Stimulated activated CD4-positive, alpha-beta T cell treated with anti-CD3 and anti-CD28 coated beads, Interleukin-4, amount 100 ng/mL, for 48 hours (primary cell): ENCODE measurements at regions not wholly inside any gene's neighbourhood (a gene's known extent, or its start where the extent isn't known, plus 50 kb on each side); places are given as distances from the start of the nearest gene placed in this dataset.

ENCODE experiments used
- DNase-seq, 2 donors: peaks; one replicate each; pipeline ENCODE4 v3.0.0-alpha.2; 2020; ENCODE audit warnings: low read depth in 2 of 2

DNA sequence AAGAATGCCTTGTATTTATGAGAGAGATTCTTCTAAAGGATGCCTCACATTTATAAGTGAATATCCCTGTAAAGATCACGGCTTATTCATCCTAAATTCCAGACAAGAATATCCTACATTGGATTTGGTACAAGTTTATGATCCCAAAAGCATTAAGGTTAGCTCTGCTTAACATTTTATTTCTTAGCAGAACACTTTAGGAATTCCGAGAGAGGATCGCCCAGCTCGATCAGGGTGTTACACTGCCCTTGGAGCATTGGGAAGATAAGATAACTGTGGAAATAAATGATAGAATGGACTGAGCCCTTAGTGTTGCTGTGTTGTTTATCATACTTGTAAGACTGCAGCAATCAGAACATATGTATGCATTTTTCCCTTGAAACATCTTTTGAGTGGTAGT lies 223.0 kb upstream of the CDIN1 start:
- DNase-seq = no peak

DNA sequence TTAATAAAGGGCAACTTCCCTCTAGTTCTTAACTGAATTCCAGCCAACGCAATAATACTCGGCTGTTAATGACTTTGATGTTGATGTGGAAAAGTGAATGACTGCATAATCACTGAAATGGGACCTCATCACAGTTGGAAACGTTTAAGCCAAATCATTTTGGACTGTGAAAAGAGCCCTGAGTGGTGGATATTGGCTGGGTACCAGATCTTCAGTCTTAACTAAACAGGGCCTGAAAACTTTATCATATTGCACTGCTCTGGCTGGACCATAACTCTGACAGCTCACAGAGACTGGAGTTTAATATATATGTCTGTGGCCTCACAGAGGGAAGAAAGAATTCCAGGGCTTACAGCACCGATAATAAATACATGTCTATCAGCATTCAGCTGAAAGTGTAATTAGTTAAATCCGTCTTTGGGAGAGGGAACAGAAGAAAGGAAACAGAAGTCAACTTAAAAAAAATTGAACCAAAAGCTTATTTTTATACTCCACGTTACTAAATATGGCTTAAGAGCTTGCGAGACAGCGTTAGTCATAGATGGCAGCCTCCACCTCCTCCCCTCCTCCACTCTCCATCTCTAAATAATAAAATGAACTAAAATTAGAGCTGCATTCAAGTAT lies 222.3 kb upstream of the CDIN1 start:
- DNase-seq = no peak

DNA sequence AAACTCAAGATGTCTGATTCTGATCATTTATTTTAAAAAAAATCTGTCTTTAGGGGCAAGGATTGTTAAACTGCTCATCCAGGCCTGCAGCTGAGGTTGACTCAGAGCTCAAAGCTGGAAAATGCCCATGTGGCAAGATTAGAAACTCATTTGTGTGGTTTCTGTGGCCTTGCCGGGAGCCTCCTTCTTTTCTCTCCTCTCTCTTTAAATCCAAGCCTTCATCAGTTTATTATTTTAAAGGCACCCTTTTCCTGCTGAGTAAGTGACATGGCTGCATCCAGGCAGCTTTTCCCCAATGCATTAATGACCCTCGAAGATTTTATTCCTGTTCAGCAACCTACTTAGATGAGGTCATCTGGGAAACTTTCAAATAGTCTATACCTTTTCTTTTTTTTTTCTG lies 221.3 kb upstream of the CDIN1 start:
- DNase-seq = no peak

DNA sequence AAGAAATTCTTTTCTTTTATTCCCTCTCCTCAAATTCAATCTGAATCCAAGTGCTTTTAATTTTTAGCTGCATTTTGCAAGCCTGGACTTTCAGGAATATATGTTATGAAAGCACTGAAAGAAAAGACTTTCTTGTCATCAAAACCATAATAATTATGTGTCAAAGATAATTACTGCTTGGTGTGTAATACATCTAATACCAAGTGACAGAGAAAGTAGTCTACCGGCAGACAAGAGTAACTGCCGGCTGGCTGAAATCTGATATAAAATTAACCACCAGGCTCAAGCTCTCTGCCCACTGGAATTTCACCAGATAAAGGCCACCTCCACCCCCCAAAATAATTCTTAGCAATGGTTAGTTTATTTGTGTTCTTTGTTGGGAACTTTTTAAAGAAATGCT lies 220.9 kb upstream of the CDIN1 start:
- DNase-seq = no peak

DNA sequence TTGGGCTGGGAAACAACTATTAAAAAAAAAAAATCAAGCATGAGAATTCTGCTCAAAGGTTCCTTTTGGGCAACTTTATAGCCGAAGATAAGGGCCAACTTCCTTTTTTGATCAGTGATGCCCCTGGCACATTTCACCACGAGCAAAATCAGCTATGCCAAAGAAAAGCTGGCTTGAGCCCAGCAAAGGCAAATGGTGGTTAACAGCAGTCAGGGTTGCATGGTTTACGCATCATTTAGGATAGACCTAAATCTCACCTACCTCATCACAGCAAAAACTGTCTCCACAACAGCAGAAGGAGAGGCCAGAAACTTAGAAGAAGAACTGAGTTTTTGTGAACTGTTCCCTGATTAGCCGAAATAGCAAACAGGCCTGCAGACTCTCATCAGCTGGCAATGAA lies 220.1 kb upstream of the CDIN1 start:
- no peak for DNase-seq

DNA sequence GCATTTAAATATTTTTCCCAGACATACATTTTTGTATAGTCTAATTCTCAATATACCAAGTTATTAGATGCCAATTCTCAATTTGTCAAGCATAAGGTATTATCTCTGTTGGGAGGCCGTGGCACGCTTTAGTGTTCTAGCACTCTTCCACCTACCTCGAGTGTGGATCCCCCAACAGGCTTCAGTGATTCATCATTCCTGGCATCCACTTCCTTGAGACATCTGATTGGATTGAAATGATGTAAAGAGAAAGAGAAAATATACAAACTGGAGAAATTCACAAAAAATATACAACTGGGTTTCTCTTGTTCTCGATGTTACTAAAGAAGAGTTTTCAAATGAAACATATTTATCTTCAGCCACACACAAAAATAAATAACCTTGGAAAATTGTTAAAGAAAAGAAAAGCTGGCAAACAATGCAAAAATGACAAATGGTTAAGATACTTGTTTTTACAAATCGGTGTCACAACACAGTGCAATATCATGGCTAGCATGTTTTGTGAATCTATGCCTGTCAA lies 218.0 kb upstream of the CDIN1 start:
- DNase-seq = no peak

DNA sequence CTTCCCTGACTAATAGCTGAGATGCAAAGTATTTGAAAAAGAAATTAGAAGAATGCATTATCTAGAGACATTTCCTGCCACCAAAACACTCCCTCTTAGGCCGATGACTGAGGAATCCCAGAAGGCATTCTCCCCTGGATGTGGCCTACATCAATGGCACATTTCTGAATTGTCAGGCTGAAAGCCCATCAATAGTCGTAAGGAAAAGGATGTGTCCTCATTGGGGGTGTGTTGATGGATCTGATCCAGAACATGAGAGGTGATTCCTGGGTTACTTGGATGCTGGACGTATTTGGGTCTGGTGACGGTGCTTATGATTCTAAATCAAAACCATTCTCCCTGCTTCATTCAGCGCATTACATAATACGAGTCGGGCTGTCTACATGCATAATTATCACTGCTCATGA lies 216.9 kb upstream of the CDIN1 start:
- DNase-seq = no peak

DNA sequence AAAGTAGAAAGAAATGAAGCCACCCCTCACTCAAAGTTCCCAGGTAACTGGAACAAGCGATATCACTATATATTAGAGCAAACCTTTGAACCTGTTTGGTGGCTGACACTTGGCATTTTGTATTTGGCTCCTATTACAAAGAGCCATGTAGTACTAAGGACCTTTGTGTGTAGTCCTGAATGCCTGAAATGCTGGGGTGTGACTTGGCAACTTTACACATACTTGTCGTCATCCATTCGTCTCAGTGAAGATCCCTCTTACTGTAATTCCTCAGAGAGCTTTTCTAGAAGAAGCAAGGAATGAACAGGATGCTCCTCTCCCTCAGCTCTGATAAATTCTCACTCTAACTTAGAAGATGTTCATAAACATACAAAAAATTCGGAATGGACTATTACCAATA lies 216.1 kb upstream of the CDIN1 start:
- no peak for DNase-seq

DNA sequence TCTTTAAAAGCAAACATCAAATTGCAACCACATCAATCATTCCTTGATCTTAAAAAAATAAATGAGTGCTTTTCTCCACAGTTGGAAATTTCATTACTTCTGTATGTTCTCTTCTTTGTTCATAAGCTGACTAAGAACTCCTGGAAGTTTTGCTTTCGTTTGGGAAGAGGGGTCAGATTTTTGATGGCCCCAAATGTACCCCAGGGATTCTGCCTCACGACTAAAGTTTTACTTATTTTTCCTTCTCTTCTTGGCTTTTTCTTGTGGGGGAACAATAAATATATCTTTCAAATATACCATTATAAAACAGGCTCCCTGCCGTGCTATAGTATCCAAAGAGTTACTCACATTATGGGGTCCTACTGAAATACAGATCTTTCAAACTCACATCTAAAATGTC lies 215.0 kb upstream of the CDIN1 start:
- no peak for DNase-seq

DNA sequence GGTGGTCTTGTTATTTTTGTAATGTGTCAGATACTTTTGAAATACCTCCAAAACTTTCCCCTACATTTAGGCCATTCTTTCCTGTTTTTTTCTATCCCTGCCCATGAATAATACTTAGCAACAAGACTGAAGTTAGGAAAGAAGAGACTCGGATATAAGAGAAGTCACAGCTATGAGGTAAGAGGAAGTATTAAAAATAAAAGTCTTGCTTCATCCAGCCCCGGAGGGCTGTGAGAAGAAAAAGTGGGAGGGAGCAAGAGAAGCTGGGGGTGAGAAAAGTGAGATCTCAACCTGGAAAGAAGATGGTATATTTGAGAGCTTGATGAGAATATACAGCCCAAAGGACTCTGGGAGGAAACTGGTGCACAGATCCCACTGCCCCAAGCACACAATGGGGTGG lies 213.5 kb upstream of the CDIN1 start:
- no peak for DNase-seq

DNA sequence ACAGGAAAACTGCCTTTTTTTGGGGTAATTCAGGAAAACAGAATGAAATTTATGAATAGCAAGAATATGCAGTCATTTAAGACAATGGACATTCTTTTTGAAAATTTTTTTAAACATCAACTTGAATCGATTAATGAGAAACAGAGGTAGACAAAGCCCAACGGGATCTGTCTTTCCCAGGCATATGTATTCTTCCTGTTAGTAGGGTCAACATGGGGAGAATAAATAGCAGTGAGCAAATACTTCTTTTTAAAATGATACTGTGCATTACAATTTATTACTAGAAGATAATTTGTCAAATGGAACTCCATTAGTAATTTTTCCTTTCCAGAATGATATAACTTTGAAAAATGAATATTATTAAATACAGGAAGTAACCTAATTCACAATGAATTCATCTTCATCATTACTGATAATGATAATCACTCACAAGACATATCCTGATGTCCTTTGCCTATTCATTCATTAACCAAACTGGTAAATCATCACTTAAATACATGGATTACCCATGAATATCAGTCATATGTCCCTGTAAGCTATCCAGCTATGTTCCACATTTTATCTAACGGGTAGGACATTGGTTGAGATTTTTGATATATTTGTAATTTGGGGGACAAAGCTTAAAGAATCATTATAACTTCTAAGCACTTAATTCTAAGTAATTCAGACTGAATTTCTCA lies 209.2 kb upstream of the CDIN1 start:
- no peak for DNase-seq

DNA sequence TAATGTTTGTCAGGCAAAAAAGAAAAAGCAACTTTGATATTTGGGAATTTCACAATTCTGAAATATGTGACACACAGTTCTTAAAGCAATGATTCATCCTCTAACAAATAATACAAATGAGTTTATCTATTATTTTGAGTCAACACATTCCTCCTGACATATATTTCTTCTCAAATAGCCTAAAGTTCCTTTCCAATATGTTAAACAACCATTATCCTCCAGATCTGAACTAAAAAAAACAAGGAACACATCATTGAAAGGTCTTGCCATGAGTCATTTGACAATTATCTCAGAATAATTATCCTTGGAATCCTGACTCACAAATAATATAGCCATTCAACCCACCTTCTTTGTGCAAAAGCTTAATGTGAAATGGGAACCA lies 208.7 kb upstream of the CDIN1 start:
- no peak for DNase-seq

DNA sequence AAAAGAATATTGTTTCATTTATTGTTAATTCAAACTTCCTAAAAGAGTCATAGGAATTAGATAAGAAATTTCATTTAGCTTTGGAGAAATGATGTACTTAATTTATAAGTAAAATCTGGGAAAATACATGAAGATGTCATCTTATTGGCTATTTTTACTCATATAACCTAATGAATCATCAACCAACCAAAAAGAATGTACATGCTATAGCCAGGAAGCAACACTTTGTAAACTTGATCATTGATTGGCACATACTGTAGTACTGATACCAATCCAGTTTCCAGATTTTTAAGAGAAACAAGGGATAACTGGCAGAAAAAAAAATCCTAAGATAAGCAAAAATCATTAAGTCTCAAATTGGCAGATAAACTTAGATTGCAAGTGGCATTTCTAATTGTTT lies 207.9 kb upstream of the CDIN1 start:
- no peak for DNase-seq

DNA sequence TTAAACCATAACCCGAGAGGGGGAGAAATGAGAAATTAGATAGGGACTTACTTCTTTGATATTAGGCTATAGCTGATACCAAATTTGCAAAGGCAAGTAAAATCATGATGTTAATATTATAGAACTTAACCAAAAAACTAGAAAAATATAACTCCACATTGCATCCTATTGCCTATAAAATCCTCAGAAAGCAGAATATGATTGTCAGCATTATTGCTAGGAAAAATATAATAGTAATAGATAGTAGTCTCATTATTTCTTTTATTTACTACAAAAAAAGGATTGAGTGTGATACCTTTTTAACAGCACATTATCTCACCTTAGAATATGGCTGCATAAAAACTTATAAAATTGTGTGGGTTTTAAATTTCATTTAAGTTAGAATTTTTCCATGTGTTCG lies 206.5 kb upstream of the CDIN1 start:
- no peak for DNase-seq

DNA sequence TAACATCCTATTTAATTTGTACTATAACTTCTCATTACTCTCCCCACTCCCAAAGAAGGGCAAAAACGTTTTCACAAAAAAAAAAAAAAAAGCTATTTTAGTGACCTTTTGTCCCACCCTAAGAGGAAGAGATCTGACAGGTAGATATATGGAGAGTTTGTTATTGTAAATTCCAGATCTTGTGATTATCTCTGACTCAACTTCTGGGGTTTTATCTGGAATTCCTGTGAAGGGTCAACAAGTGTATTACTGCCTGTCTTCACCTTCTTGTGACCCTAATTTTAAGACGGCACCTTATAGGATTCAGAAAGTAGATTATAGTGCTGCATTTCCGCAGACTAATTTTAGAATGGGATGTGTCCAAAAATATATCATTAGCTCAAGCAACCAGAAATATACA lies 205.9 kb upstream of the CDIN1 start:
- DNase-seq = no peak

DNA sequence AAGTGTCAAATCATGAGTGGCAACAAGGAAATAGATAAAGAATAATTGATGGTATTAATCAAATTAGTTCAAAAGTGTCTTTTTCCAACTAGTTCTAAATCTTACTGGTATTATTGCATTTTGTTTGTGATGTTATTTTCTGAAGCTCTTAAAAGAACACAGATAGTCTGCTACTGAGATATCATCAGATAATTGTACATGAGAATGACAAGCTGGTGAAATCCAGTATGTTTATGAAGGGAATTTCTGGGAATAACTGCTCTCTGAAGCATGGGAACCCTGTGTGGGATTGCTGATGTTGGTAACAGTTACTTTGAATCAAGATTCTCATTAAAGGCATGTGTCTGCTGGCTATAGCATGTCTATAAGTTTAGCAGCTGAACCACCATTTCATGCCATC lies 190.3 kb upstream of the CDIN1 start:
- no peak for DNase-seq

DNA sequence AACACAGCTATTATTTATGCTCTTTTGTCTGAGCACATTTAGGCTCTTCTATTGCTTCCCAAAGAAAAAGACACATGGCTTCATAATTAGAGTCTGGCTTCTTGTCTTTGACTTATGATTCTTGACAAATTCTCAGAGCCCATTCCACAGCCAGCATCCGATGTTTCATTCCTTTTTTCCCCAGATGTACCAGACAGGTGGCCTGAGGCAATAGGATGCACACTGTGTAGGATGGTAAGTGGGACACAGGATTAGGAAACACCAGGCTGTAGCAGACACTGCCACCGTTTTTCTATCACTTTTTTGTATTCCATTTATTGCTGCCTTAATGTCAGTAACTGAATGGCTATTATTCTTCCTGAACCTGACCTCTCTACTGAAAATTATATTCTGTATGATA lies 188.9 kb upstream of the CDIN1 start:
- no peak for DNase-seq

DNA sequence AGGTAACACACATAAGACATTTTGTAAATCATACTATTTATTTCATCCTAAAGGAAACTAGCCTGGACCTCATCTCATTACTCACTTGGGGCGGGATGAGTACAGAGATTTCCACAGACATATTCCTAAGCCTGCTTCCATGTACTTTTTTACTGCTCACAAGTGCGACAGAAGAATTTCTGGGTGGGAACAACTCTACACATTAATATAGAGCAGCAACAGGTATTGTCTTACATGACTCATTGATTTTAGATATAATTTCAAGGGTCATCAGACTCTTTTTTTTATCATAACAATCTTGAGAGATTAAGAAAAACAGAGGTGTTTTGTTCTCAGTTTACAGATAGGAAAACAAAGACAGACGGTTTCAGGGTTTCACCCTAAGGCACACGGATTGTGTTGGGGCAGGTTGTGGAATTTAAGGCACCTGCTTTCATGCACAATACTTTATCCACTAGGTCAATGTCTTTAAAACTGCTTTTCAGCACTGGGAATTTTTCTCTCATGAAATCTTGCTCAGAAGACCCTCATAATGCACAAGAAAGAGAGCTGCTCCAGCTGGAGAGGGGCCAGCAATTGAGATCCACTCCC lies 186.7 kb upstream of the CDIN1 start:
- DNase-seq = no peak

DNA sequence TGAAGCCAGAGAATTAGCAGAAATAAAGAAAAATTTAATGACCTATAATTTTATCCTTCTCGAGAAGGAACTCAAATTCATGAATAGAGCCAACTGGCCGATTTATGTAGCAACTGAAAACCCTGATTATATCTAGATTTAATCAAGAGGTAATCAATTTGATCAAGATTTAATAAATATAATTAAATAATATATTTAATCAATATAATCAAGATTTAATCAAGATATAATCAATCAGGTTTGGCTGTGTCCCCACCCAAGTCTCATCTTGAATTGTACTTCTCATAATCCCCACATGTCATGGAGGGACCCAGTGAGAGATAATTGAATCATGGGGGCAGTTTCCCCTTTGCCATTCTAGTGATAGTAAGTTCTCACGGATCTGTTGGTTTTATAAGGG lies 181.2 kb upstream of the CDIN1 start:
- no peak for DNase-seq

DNA sequence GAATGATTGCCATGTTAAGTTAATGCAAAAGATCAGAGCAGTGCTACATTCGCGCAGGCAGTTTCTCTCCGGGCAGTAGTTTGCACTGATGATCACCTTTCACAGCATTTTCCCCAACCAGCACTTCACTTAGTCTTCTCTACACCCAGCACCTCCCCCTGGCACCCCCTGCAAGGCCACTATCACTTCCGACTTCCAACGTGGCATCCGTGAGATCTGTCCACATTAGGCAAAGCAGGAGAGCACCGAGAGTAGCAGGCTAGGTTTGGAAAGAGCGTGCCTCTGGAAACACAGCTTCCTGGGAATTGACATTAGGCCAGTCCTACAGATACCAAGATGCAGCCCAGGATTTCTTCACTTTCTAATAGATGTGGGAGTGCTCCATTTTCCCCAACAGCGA lies 180.2 kb upstream of the CDIN1 start:
- no peak for DNase-seq

DNA sequence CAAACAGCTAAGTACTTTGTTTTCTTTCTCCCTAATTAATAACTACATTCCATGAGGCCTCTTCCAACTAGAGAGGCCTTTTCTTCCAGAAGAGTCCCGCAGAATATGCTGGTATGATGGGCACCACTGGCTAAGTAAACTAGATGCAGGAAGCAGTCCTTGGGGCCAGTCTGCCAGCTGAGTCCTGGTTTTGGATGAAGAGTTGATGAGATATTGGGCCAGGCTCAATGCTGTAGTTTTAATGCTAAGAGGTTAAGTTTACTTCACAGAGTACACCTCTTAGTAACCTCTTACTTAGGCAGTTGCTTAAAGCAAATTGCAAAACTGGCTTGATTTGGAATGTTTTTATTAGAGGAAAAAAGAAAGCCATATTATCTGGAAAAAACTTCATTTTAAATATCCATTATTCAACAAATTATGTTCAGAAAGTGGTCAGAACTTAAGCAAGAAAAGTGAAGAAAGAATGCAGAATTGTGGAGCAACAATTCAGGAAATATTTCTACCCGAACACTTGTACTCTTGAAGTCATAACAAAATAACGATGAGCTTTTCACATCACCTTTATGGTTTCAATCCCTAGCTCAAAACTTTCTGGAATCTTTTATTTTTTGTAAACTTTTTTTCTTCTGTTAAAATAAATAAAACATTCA lies 178.4 kb upstream of the CDIN1 start:
- no peak for DNase-seq

DNA sequence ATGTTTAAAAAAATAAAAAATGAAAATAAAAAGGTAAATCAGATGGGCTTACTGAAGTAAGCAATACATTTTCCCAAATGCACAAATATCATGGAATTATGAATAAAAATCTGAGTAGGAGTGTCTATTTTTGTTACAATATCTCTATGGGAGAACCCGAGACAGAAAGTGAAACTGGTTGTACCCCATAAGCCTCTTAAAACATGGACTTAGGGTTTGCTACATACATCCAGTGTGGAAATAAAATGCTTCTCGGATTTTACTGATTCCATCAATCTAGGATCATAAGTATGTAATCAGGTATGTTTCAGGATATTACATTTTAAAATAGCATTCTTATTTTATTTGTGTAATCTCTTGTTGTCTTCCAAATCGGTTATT lies 177.8 kb upstream of the CDIN1 start:
- DNase-seq = no peak

DNA sequence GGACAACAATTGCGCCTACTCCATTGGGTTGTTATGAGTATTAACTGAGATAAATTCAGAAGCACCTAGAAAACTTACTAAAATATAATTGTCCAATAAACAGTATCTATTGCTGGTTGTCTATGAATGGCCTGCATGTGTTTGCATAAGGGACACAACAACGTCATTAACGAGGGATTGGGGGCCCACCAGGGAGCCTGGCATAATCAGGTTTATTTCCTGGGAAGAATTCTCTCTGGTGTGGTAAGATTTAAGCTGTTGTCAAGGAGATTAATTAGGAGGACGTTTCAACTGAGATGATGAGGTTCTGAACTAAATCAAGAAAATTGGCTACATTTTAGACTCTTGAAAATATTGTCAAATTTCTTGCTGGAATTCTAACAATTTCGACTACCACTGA lies 176.1 kb upstream of the CDIN1 start:
- no peak for DNase-seq
